NCI-H2171 treated with DMSO at 0.1 percent for 48 hours (cell line): ENCODE measurements at regions not wholly inside any gene's neighbourhood (a gene's known extent, or its start where the extent isn't known, plus 50 kb on each side); places are given as distances from the start of the nearest gene placed in this dataset.
"Not testable (repeated sequence)": the region's sequence is repeated elsewhere in the genome, so short reads cannot be mapped to it uniquely, and the experiment has no call there.

Source experiments
- DNase-seq: peaks from one replicate; lab custom pipeline; 2025; lab: John Stamatoyannopoulos, UW

- DNase-seq, result no peak
Measured at GRCh38 chr14:89743828-89744227, 210.7 kb downstream of the EFCAB11 start.

- no peak for DNase-seq
Measured at GRCh38 chr14:89740241-89740640, 214.3 kb downstream of the EFCAB11 start.

GRCh38 chr14:89736881-89737280, 217.6 kb downstream of the EFCAB11 start:
- DNase-seq, result no peak

- no peak for DNase-seq
Measured at GRCh38 chr14:89731396-89731933, 223.1 kb downstream of the EFCAB11 start.

GRCh38 chr14:89730687-89731086, 223.8 kb downstream of the EFCAB11 start:
- no peak for DNase-seq

GRCh38 chr14:89728964-89729363, 225.6 kb downstream of the EFCAB11 start:
- DNase-seq, result no peak

GRCh38 chr14:89726226-89726625, 228.3 kb downstream of the EFCAB11 start:
- not testable (repeated sequence) for DNase-seq

- DNase-seq, result no peak
Measured at GRCh38 chr14:89724628-89724960, 229.9 kb downstream of the EFCAB11 start.

GRCh38 chr14:89723930-89724627, 230.5 kb downstream of the EFCAB11 start:
- DNase-seq, result no peak

- peak; percentile 70 for DNase-seq
Measured at GRCh38 chr14:89721956-89722355, 232.6 kb downstream of the EFCAB11 start.

- no peak for DNase-seq
Measured at GRCh38 chr14:89720741-89721729, 233.5 kb downstream of the EFCAB11 start.

GRCh38 chr14:89720076-89720687, 234.3 kb downstream of the EFCAB11 start:
- no peak for DNase-seq

- DNase-seq, result no peak
Measured at GRCh38 chr14:89719366-89720075, 235.0 kb downstream of the EFCAB11 start.

- no peak for DNase-seq
Measured at GRCh38 chr14:89708982-89709625, 245.4 kb downstream of the EFCAB11 start.

GRCh38 chr14:89707086-89707485, 247.4 kb downstream of the EFCAB11 start:
- no peak for DNase-seq

GRCh38 chr14:89702876-89703200, 251.7 kb downstream of the EFCAB11 start:
- no peak for DNase-seq

- DNase-seq, result peak; percentile 53
Measured at GRCh38 chr14:89702073-89702875, 252.3 kb downstream of the EFCAB11 start.

- DNase-seq, result peak; percentile 73
Measured at GRCh38 chr14:89701211-89702043, 253.1 kb downstream of the EFCAB11 start.

- DNase-seq, result peak; percentile 54
Measured at GRCh38 chr14:89700801-89701200, 253.7 kb downstream of the EFCAB11 start.

- no peak for DNase-seq
Measured at GRCh38 chr14:89699071-89699470, 255.5 kb downstream of the EFCAB11 start.
